K562 (cell line): ENCODE measurements at regions not wholly inside any gene's neighbourhood (a gene's known extent, or its start where the extent isn't known, plus 50 kb on each side); places are given as distances from the start of the nearest gene placed in this dataset.

Experiments used
- ATAC-seq: fragments of 200-7000 bp; cut with Tn5 transposase; 3 replicates; pipeline ENCODE4 v1.9.1; 2020; ENCODE audit warnings: moderate library complexity
- BruUV-seq: library from RNA; stranded (reverse); fragments of 400-500 nt; replicated peaks from 2 replicates; lab custom pipeline; 2021; lab: Mats Ljungman, UMichigan
- CTCF ChIA-PET: fragments of 300-600 bp; formaldehyde crosslinking; extraction: SDS; loops from one replicate; lab custom pipeline; 2021; ENCODE audit warnings: low intra/inter-chr PET ratio; lab: Yijun Ruan, JAX
- POLR2A ChIA-PET: fragments of 300-600, 350-650 bp; sonication (Branson Sonifier 250); formaldehyde crosslinking; extraction: SDS; loops from one replicate; lab custom pipeline; 2021; ENCODE audit warnings: antibody characterized with exemption, inconsistent platforms; lab: Yijun Ruan, JAX
- DNase-seq, 4 experiments: peaks; one replicate each; pipeline versions ENCODE4 v3.0.0 to v3.0.0-alpha.2; 2011 to 2018; ENCODE audit warnings: low spot score in 3 of 4, mixed read lengths in 3 of 4; ENCODE audit errors: extremely low read depth in 1 of 4
- FAIRE-seq: peaks from 2 replicates; lab custom pipeline; 2011; peaks lifted over from hg19 to GRCh38; lab: Jason Lieb, UNC
- H2AFZ ChIP-seq: 2 replicates; pipeline ENCODE4 v1.6.0; 2011; ENCODE audit warnings: low read depth, low read length, control low read depth, inconsistent platforms
- H3K27ac ChIP-seq: fragments of 200-600 bp; 3 replicates; pipeline ENCODE4 v1.8.0; 2011; ENCODE audit warnings: low read depth, mild to moderate bottlenecking, control low read depth, inconsistent platforms, low read length, moderate library complexity, mixed read lengths; ENCODE audit errors: extremely low read depth
- H3K27me3 ChIP-seq, 2 experiments: fragments of 300-600 bp in 1 of 2; 2 replicates in 1 of 2; 3 replicates in 1 of 2; pipeline versions ENCODE4 v1.6.0 to v1.8.0; 2011; ENCODE audit warnings: inconsistent platforms in 2 of 2, low read length in 2 of 2, mild to moderate bottlenecking in 1 of 2, mixed read lengths in 1 of 2, moderate library complexity in 1 of 2; ENCODE audit not compliant: control insufficient read depth in 2 of 2, insufficient read depth in 2 of 2
- H3K36me3 ChIP-seq: fragments of 300-600 bp; 3 replicates; pipeline ENCODE4 v1.8.0; 2011; ENCODE audit warnings: mild to moderate bottlenecking, low read length, inconsistent platforms; ENCODE audit not compliant: control insufficient read depth, insufficient read depth
- H3K4me1 ChIP-seq, 2 experiments: fragments of 200-600 bp in 1 of 2; replicated peaks in 1 of 2; 2 replicates in 1 of 2; 3 replicates in 1 of 2; pipeline versions ENCODE4 v1.5.1 to v1.8.0; 2011; ENCODE audit warnings: inconsistent platforms in 2 of 2, low read length in 2 of 2, mild to moderate bottlenecking in 1 of 2, mixed read lengths in 1 of 2, moderate library complexity in 1 of 2; ENCODE audit not compliant: control insufficient read depth in 2 of 2, insufficient read depth in 2 of 2
- H3K4me2 ChIP-seq: 2 replicates; pipeline ENCODE4 v1.6.1; 2011; ENCODE audit warnings: low read length, control low read depth, inconsistent platforms, mixed read lengths; ENCODE audit not compliant: insufficient read depth
- H3K4me3 ChIP-seq: fragments of 200-600 bp; sonication (generic), shearing (Covaris generic); 2 replicates; pipeline ENCODE4 v1.5.1; 2016; ENCODE audit warnings: control low read depth, inconsistent platforms
- H3K79me2 ChIP-seq: fragments of 200-600 bp; 3 replicates; pipeline ENCODE4 v1.8.0; 2011; ENCODE audit warnings: low read length, inconsistent platforms; ENCODE audit not compliant: control insufficient read depth, insufficient read depth
- H3K9ac ChIP-seq, 2 experiments: 2 replicates each; pipeline versions ENCODE4 v1.6.0 to v1.6.1; 2011; ENCODE audit warnings: low read depth in 2 of 2, low read length in 2 of 2, control low read depth in 1 of 2, inconsistent platforms in 1 of 2, mild to moderate bottlenecking in 1 of 2, mixed read lengths in 1 of 2; ENCODE audit not compliant: insufficient read depth in 1 of 2
- H3K9me1 ChIP-seq: one replicate; pipeline ENCODE4 v1.6.0; 2011; ENCODE audit warnings: inconsistent platforms, mild to moderate bottlenecking, low read length, moderate library complexity; ENCODE audit not compliant: control insufficient read depth, insufficient read depth
- H3K9me3 ChIP-seq: replicated peaks from 2 replicates; pipeline ENCODE4 v1.5.1; 2011; ENCODE audit warnings: low read depth, low read length, inconsistent platforms; ENCODE audit not compliant: control insufficient read depth, insufficient read depth
- H4K20me1 ChIP-seq: replicated peaks from 2 replicates; pipeline ENCODE4 v1.6.1; 2011; ENCODE audit warnings: low read length, inconsistent platforms, mixed read lengths; ENCODE audit not compliant: control insufficient read depth, insufficient read depth
- CTCFL ChIP-seq: IDR thresholded peaks from 2 replicates; pipeline ENCODE4 v1.6.1; 2011; ENCODE audit warnings: borderline replicate concordance, low read depth, mild to moderate bottlenecking, moderate library complexity, low read length; ENCODE audit not compliant: insufficient read depth, poor library complexity, severe bottlenecking
- HDGF ChIP-seq: fragments of 450-650 bp; IDR thresholded peaks from 2 replicates; pipeline ENCODE4 v1.6.1; 2016
- MXD1 ChIP-seq: fragments of 250-450 bp; sonication (Bioruptor Pico); IDR thresholded peaks from 2 replicates; pipeline ENCODE4 v1.8.0; 2021; ENCODE audit warnings: borderline replicate concordance, mild to moderate bottlenecking, moderate library complexity; ENCODE audit not compliant: poor library complexity, severe bottlenecking
- RNF219 ChIP-seq: fragments of 250-450 bp; sonication (Bioruptor Pico); IDR thresholded peaks from 2 replicates; pipeline ENCODE4 v1.5.0; 2022; ENCODE audit warnings: mild to moderate bottlenecking
- SMAD4 ChIP-seq: fragments of 250-450 bp; sonication (Bioruptor Pico); conservative IDR thresholded peaks from 2 replicates; pipeline ENCODE4 v1.8.0; 2021; ENCODE audit warnings: inconsistent platforms, mild to moderate bottlenecking, moderate library complexity
- THRA ChIP-seq: fragments of 450-650 bp; IDR thresholded peaks from 2 replicates; pipeline ENCODE4 v1.6.1; 2017; ENCODE audit warnings: mild to moderate bottlenecking, moderate library complexity
- YY1 ChIP-seq, 3 experiments: IDR thresholded peaks; 2 replicates each; pipeline ENCODE4 v1.6.1; 2011; ENCODE audit warnings: low read length in 2 of 3, mild to moderate bottlenecking in 2 of 3, moderate library complexity in 2 of 3, borderline replicate concordance in 1 of 3, control low read depth in 1 of 3, low read depth in 1 of 3; ENCODE audit not compliant: insufficient read depth in 3 of 3, insufficient replicate concordance in 2 of 3, control insufficient read depth in 1 of 3, insufficient read length in 1 of 3; ENCODE audit errors: extremely low read depth in 1 of 3
- ZNF12 ChIP-seq: sonication (generic); formaldehyde crosslinking; IDR thresholded peaks from 2 replicates; pipeline ENCODE4 v1.4.0; 2020; ENCODE audit warnings: mild to moderate bottlenecking, missing genetic modification reagents
- ZNF592 ChIP-seq: fragments of 450-650 bp; IDR thresholded peaks from 2 replicates; pipeline ENCODE4 v1.6.1; 2017; ENCODE audit warnings: antibody characterized with exemption, mild to moderate bottlenecking
- ZNF780A ChIP-seq: fragments of 250-450 bp; sonication (Bioruptor Pico); IDR thresholded peaks from 2 replicates; pipeline ENCODE4 v1.5.0; 2021; ENCODE audit warnings: mild to moderate bottlenecking
- WGBS: fragments of 100-300 bp; shearing (Covaris generic); methylation state at CpG from one replicate; pipeline ENCODE4 v1.1.6; 2016; ENCODE audit warnings: low coverage, mixed read lengths; ENCODE audit not compliant: insufficient coverage; ENCODE audit errors: missing lambda C conversion rate; 5-methylcytosine and 5-hydroxymethylcytosine counted together
- in situ Hi-C: fragments of 300-500 bp; cut with MboI; formaldehyde crosslinking; loops from 4 replicates; pipeline ENCODE4 v1.15.0; 2018; ENCODE audit warnings: inconsistent platforms, mixed read lengths
- intact Hi-C: fragments of 100-400 bp; cut with micrococcal nuclease; formaldehyde crosslinking; loops from 2 replicates; pipeline ENCODE4 v1.14.2; 2022

GRCh38 chr1:14273811-14274210 lies 324.7 kb upstream of the KAZN start:
- ChIA-PET CTCF (no interaction called here), POLR2A (interaction anchor here (0.6 kb wide), 1 partner anchor 314 kb away, joined by 3 read pairs; no protein-coding TSS in a partner anchor)
- H3K79me2 ChIP-seq = no peaks in the 10 kb centered on the region
- H2AFZ ChIP-seq = no peak overlapping the region
- no peak overlapping the region for H3K9ac ChIP-seq
- in situ Hi-C loops = no loop called here
- no peaks in the 10 kb centered on the region for H3K36me3 ChIP-seq
- H4K20me1 ChIP-seq = no peaks in the 10 kb centered on the region
- ATAC-seq (no peak), FAIRE-seq (no peak), DNase-seq (no peak)
- no peaks in the 10 kb centered on the region for H3K9me1 ChIP-seq
- no peak overlapping the region for H3K4me3 ChIP-seq
- intact Hi-C loops = no loop called here
- H3K27me3 ChIP-seq = peaks cover 0 to 3% of the 10 kb centered on the region in 2 experiments; a peak in 1 of 5 replicates
- no peaks in the 10 kb centered on the region; the same call in 1 of the 2 replicates for H3K9me3 ChIP-seq
- H3K4me2 ChIP-seq = no peak overlapping the region
- H3K27ac ChIP-seq = no peak overlapping the region
- BruUV-seq = no TSS peak
- 1% methylated on average over 5 of the region's 5 CpGs for WGBS
- H3K4me1 ChIP-seq = no peaks in the 10 kb centered on the region
- TF ChIP-seq HDGF = no peak
- no peak for TF ChIP-seq RNF219 (CRISPR knock-in tag)
- no peak for TF ChIP-seq ZNF780A (CRISPR knock-in tag)
- TF ChIP-seq ZNF12 (CRISPR knock-in tag) = no peak
- no peak for TF ChIP-seq SMAD4
- no peak for TF ChIP-seq ZNF592
- no peak for TF ChIP-seq CTCFL
- no peak for TF ChIP-seq YY1 (IDR thresholded peaks at IDR 0.05; ENCODE audit: borderline replicate concordance in 1 of 3, control insufficient read depth in 1 of 3, extremely low read depth in 1 of 3, insufficient read depth in 3 of 3, insufficient read length in 1 of 3, insufficient replicate concordance in 2 of 3, low read depth in 1 of 3, low read length in 2 of 3)
- no peak for TF ChIP-seq THRA
- no peak for TF ChIP-seq MXD1 (CRISPR knock-in tag)
